ENCODE measurements at regions not wholly inside any gene's neighbourhood (a gene's known extent, or its start where the extent isn't known, plus 50 kb on each side); places are given as distances from the start of the nearest gene placed in this dataset.
"Not testable (repeated sequence)": the region's sequence is repeated elsewhere in the genome, so short reads cannot be mapped to it uniquely, and the experiment has no call there.

- not testable (repeated sequence) for TF ChIP-seq KAT8 (CRISPR knock-in tag; IDR thresholded peaks at IDR 0.05); TCF7L2 (IDR thresholded peaks at IDR 0.05; ENCODE audit: low read depth, low read length); FOXP1 (IDR thresholded peaks at IDR 0.05); FOXP1 (CRISPR knock-in tag; IDR thresholded peaks at IDR 0.05); CTCF (CRISPR knock-in tag; IDR thresholded peaks at IDR 0.05); HNRNPH1 (optimal IDR thresholded peaks at IDR 0.05; ENCODE audit: low read depth, low read length); ATF2 (CRISPR knock-in tag; IDR thresholded peaks at IDR 0.05)
Observed at GRCh38 chr1:148403085-148403456, 80.0 kb downstream of the PPIAL4G start.
